Endothelial cell of umbilical vein (primary cell): ENCODE measurements at regions not wholly inside any gene's neighbourhood (a gene's known extent, or its start where the extent isn't known, plus 50 kb on each side); places are given as distances from the start of the nearest gene placed in this dataset.
"Not testable (repeated sequence)": the region's sequence is repeated elsewhere in the genome, so short reads cannot be mapped to it uniquely, and the experiment has no call there.

Source experiments
- CTCF ChIP-seq, 2 donors: IDR thresholded peaks; 1 replicate in 1 of 2; 2 replicates in 1 of 2; pipeline ENCODE4 v1.5.1; 2011; ENCODE audit warnings: low read length in 2 of 2, mild to moderate bottlenecking in 2 of 2, moderate library complexity in 2 of 2, control low read depth in 1 of 2, inconsistent platforms in 1 of 2, low read depth in 1 of 2; ENCODE audit not compliant: insufficient read depth in 1 of 2; ENCODE audit errors: extremely low read depth in 1 of 2
- EZH2 ChIP-seq: IDR thresholded peaks from 2 replicates; pipeline ENCODE4 v1.6.1; 2012; ENCODE audit warnings: borderline replicate concordance, low read depth, mild to moderate bottlenecking, moderate library complexity, low read length, inconsistent platforms; ENCODE audit not compliant: severe bottlenecking
- POLR2AphosphoS5 ChIP-seq: IDR thresholded peaks from 2 replicates; pipeline ENCODE4 v1.6.1; 2012; ENCODE audit warnings: low read depth, mild to moderate bottlenecking, control low read depth, low read length, moderate library complexity; ENCODE audit not compliant: insufficient read depth

DNA sequence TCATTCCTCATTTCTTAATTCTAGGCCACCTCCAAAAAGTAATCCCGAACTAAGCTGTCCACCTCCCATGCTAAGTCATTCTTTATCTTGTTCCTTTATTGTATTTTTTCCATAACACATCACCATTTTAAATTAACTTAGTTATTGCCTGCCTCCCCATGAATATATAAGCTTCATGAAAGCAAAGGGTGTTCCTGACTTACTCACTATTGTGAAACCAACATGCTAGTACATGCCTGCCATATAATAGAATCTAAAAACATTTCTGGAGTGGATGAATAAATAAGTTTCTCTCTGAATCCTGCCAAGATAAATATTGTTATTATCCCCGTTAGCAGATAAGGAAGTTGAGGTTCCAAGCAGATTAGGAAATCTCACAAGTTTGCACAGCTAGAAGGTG is 232.1 kb downstream of the NPIPA8 start:
- not testable (repeated sequence) for TF ChIP-seq EZH2; CTCF (IDR thresholded peaks at IDR 0.05; ENCODE audit: extremely low read depth in 1 of 2, insufficient read depth in 1 of 2, low read depth in 1 of 2, low read length in 2 of 2); POLR2AphosphoS5
